AG08395 (cell line): ENCODE measurements at regions not wholly inside any gene's neighbourhood (a gene's known extent, or its start where the extent isn't known, plus 50 kb on each side); places are given as distances from the start of the nearest gene placed in this dataset.

Source experiments
- DNase-seq: peaks from one replicate; pipeline ENCODE4 v3.0.0; 2012; ENCODE audit warnings: mixed read lengths, low spot score

DNA sequence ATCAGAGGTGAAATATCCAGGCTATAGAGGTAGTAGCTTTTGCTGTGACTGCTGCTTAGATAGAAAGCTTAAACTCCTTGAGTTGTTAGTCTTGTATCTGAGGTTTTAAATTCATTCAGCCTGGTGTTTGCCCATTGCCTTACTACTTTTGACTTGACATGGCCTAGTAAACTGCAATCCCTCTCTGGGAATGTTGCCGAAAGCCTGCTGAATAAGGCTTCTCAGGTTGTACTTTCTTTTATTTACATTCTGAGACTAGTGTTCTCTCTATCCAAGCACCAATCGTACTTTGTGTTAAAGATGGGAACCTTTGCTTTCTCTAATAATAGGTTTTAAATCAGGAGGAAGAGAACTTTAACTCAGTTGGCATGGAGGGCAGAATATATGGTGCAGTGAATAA lies 357.6 kb upstream of the CWC22 start:
- DNase-seq = no peak

GRCh38 chr2:180360283-180360618 lies 353.2 kb upstream of the CWC22 start:
- no peak for DNase-seq

GRCh38 chr2:180359522-180360282 lies 352.6 kb upstream of the CWC22 start:
- no peak for DNase-seq

- no peak for DNase-seq
Observed at GRCh38 chr2:180358458-180358857, 351.4 kb upstream of the CWC22 start.

- no peak for DNase-seq
Observed at GRCh38 chr2:180356676-180357075, 349.6 kb upstream of the CWC22 start.

GRCh38 chr2:180352620-180353019 lies 345.5 kb upstream of the CWC22 start:
- DNase-seq = no peak

- DNase-seq = no peak
Observed at GRCh38 chr2:180349809-180350208, 342.7 kb upstream of the CWC22 start.

GRCh38 chr2:180343528-180344345 lies 336.6 kb upstream of the CWC22 start:
- no peak for DNase-seq

DNA sequence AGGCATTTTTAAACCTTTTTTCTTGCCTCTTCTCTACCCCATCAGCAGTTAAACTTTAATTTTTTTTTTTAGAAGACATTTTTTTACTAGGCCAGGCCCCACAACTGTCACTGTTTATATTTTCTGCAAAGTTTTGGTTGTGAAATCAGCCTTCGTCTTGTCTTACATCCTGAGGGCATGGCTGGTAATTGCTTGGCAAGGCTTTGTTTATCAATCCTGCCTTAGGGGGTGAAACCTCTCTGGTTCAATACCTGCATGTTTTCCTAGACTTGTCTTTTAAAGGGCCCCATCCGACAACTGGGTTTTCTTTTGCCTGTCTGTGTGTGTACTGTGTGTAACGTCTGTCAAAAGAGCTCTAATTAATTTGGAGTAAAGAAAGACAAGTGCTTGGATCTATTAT lies 330.0 kb upstream of the CWC22 start:
- no peak for DNase-seq

- no peak for DNase-seq
Observed at GRCh38 chr2:180336550-180336949, 329.5 kb upstream of the CWC22 start.

DNA sequence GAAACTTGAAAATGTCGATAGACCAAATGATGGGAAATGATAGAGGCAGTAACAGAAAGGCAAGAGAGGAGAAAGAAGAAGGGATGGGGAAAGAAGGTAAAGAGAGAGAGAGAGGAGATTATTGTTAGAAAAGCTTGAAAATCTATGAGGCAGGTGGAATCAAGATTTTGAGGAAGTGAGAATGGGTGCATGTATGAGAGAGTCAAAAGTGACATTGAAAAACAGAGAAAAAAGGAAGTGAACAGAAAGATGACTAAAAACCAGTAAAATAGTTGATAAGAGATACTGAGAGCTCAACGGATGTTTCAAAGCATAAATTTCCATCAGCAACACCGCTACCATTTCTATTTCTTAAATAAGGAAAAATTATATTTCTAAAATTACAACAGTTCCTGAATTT lies 327.4 kb upstream of the CWC22 start:
- DNase-seq = no peak

- no peak for DNase-seq
Observed at GRCh38 chr2:180328795-180329422, 321.8 kb upstream of the CWC22 start.

DNA sequence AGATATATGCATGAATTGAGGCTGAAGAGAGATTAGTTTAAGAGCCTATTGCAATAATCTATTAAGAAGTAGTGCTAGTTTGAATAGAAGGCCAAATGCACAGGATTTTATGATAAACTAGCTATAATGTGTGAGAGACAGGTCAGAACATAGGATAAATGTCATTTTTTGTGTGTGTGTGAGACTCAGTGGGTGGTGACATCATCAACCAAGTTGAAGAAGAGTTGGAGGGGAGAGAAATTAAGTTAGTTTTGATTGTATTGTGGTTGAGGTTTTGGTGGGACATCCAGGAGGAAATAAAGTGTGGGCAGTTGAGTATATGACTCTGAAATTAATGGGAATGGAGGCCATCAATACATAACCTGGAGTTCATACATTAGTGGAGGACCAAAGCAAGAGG lies 320.1 kb upstream of the CWC22 start:
- DNase-seq = no peak

DNA sequence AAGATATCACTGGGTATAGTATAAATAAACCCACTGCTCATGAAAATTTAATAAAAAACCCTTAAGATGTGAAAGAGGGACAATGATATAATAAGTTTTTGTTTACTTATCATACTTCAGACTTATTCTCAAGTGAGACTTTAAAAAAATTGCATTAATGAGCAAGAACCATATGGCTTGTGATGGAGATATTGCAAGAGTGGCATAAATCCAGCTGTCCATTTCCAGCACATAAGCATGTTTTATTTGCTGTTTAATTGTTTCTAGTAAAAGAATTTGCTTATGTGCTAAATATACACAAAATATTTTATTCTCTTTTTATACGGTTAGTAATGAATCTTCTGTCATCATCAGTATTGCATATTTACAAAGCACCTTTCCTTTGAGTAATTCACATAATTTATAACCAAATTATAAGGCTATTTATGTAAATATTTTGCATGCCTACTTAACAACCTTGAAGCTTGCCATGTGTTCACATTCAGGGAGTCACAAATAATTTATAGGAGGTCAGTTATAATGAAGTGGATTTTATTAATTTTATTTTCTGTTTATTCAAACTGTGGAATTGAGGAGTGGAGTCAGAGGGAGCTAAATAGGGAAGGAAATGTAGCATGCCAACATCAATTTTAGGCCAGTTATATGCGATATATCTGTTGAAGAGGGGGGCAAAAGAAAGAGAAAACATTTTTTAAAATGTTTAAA lies 318.5 kb upstream of the CWC22 start:
- no peak for DNase-seq

GRCh38 chr2:180324182-180324581 lies 317.1 kb upstream of the CWC22 start:
- no peak for DNase-seq

GRCh38 chr2:180322781-180323180 lies 315.7 kb upstream of the CWC22 start:
- peak; percentile 27 for DNase-seq

DNA sequence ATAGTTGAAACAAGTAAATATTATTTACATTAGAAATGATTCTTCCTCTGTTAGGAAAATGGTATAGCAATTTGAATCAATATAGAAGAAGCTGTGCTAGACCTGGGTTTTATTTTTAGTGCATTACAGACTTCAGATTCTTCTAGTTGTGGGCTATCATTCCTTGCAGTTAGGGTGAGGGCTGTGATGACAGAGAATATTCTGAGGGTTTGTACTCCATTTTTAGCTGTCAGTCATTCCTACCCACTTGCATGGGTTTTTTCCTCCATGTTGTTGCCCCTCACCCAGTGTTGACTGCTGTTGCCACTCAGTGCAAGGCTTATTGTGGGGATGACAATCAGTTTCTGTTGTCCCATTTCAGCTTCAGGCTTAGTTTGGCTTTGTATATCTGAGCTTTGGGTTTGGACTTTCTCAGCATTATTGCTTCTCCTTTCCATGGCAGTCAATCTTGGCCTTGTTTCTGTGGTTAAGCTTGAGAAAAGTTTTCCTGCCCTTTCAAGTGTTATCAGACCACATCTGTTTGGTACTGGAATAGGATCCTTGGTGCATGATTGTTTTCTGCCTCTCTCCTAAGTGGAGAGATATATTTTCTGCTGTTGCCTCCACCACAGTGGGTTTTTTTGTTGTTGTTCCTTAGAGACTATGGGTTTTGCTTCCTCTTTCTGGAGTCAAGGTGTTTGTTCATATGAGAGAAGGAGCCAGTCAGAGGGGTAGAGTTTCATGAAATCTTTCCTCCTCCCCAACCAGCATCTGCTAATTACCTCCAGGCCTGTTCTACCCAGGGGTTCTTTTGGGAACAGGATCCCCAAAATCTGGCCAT lies 312.7 kb upstream of the CWC22 start:
- DNase-seq = no peak

GRCh38 chr2:180314086-180314485 lies 307.0 kb upstream of the CWC22 start:
- DNase-seq = peak; percentile 29

DNA sequence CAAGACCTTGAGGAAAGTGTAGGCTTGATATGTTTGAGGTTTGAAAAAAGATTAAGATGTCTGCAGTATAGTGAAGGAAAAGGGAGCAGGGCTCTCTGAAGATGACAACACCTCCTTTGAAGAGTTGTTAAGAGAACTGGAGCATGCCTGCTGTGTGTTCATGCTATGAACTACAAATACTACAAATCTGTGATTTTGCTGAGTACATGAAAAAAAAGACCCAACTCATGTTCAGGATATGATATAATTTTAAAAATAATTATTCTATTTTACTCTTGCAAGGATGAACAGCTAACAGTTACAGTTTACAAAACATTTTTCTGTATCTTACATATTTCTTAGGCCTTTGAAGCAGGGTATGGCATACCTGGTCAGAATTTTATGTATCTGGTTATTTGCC lies 305.4 kb upstream of the CWC22 start:
- no peak for DNase-seq

DNA sequence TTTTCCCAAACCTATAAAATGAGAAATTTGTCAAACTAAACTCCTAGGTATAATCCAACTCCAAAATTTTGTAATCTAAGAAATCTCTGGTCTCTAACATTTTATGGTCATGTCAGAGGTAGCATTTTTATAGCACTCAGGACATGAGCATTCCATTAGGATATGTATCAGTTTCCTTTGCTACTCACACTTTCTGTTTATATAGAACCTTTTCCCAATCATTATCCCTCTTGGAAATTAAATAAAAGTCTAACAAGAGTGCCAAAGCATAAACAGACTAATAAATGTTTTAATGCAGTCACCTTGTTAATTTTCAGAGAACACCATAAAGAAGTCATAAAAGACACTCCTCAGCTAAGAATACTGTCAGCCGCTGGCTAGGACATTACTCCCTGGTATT lies 300.0 kb upstream of the CWC22 start:
- DNase-seq = no peak

DNA sequence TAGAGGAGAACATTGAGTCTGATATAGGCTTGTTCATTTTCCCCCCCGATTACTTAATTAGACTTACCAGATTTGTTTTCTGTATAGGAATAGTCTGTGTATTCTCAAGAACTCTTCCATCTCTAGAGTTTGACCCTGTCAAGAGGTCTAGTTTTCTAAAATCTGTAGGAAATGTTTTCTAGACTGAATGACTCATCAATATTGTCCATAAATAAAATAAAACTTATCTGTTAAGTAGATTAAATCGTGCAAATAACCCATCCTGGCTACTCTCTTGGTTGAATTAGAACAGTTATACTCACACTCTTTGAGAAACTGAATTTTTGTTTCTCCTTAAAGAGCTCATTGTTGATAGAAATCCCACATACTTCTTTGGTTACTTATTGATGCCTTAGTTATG lies 299.2 kb upstream of the CWC22 start:
- no peak for DNase-seq
